ENCODE measurements at regions not wholly inside any gene's neighbourhood (a gene's known extent, or its start where the extent isn't known, plus 50 kb on each side); places are given as distances from the start of the nearest gene placed in this dataset.
"Not testable (repeated sequence)": the region's sequence is repeated elsewhere in the genome, so short reads cannot be mapped to it uniquely, and the experiment has no call there.

DNA sequence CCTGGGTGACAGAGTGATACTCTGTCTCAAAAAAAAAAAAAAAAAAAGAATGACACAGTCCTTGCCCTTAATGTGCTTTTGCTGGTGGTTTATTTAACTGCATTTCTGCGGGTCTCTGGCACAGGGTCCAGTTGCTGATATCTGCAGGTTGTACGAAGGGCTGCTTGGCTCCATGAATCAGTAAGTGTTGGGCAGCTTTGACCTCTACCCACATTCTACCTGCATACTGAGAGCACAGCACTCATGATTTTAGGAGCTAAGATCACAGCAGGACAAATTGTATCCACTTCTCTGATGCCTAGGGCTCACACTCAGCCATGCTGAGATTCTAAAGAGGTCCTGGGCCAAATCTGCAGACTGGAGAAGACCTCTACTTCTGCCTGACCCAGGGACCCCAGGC lies 119.4 kb upstream of the MYCN start:
- no peak for TF ChIP-seq EZH2 (IDR thresholded peaks at IDR 0.05; ENCODE audit: low read length, missing control alignments)
- TF ChIP-seq, protein P1, sequence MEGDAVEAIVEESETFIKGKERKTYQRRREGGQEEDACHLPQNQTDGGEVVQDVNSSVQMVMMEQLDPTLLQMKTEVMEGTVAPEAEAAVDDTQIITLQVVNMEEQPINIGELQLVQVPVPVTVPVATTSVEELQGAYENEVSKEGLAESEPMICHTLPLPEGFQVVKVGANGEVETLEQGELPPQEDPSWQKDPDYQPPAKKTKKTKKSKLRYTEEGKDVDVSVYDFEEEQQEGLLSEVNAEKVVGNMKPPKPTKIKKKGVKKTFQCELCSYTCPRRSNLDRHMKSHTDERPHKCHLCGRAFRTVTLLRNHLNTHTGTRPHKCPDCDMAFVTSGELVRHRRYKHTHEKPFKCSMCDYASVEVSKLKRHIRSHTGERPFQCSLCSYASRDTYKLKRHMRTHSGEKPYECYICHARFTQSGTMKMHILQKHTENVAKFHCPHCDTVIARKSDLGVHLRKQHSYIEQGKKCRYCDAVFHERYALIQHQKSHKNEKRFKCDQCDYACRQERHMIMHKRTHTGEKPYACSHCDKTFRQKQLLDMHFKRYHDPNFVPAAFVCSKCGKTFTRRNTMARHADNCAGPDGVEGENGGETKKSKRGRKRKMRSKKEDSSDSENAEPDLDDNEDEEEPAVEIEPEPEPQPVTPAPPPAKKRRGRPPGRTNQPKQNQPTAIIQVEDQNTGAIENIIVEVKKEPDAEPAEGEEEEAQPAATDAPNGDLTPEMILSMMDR (conservative IDR thresholded peaks at IDR 0.05 in 1 of 2, IDR thresholded peaks at IDR 0.05 in 1 of 2; ENCODE audit: low read depth in 1 of 2, low read length in 2 of 2): no peak
- H2AFZ ChIP-seq (ENCODE audit: low read length): no peak overlapping the region

DNA sequence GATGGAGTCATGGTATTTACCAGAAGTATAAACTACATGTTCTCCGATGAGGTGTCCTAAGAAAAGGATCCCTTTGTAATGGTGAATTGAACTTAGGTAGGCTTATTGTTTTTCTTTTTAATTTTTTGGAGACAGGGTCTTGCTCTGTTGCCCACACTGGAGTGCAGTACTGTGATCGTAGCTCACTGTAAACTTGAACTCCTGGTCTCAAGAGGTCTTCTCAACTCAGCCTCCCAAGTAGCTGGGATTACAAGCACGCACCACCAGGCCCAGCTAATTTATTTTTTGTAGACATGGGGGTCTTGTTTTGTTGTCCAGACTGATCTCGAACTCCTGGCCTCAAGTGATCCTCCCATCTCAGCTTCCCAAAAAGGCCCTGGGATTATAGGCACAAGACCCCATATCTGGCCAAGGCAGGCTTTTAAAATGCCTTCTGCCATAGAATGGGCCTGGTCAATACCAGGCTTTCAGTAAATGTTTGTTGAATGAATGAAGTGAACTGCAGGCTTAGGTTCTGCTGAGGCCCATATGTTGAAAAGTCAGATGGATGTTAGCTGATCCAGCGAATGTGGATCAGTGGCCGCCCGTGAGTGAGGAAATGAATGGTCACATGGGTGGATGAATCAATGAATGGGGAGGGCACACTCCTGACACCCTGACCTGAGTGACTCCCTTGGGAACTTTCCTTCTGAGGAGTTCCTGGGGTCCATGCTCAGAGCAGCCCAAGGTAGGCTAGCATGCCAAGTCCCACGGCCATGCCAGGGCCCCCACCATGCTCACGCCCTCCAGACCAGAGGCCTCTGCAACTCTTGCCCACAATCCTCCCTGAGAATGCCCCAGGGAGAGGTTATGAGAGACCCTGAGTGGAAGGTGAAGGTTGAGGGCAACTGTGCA lies 118.0 kb upstream of the MYCN start:
- Histone ChIP-seq H3K79me2 (ENCODE audit: control insufficient read depth, insufficient read depth, low read length) (no peaks in the 10 kb centered on the region), H3K4me2 (ENCODE audit: extremely low read depth, insufficient read depth, low read length) (no peak overlapping the region), H3K4me3 (replicated peaks in 1 of 4; ENCODE audit: control extremely low read depth in 1 of 4, insufficient read depth in 1 of 4, low read depth in 3 of 4, low read length in 4 of 4) (no peak overlapping the region), H2AFZ (ENCODE audit: low read length) (no peak overlapping the region), H3K4me1 (ENCODE audit: control insufficient read depth, extremely low read depth, insufficient read depth, low read length) (no peaks in the 10 kb centered on the region), H3K9ac (ENCODE audit: insufficient read depth, low read length) (no peak overlapping the region), H3K9me3 (ENCODE audit: control insufficient read depth, insufficient read depth, low read depth, low read length) (no peaks in the 10 kb centered on the region), H3K27ac (ENCODE audit: insufficient read depth, low read length) (no peak overlapping the region), H3K27me3 (ENCODE audit: control insufficient read depth, insufficient read depth, low read length) (no peaks in the 10 kb centered on the region), H3K36me3 (ENCODE audit: control insufficient read depth, insufficient read depth, low read length) (no peaks in the 10 kb centered on the region), H4K20me1 (ENCODE audit: control insufficient read depth, extremely low read depth, insufficient read depth, low read length) (no peaks in the 10 kb centered on the region)
- TF ChIP-seq, protein P1 (conservative IDR thresholded peaks at IDR 0.05 in 1 of 2, IDR thresholded peaks at IDR 0.05 in 1 of 2; ENCODE audit: low read depth in 1 of 2, low read length in 2 of 2): no peak
- TF ChIP-seq EZH2 (IDR thresholded peaks at IDR 0.05; ENCODE audit: low read length, missing control alignments): no peak
- no peak for DNase-seq (ENCODE audit: low read depth in 2 of 2)

More for the DNA sequence above, 119.4 kb upstream of the MYCN start:
- Histone ChIP-seq H3K27ac (ENCODE audit: insufficient read depth, low read length) (no peak overlapping the region), H3K4me2 (ENCODE audit: extremely low read depth, insufficient read depth, low read length) (no peak overlapping the region), H3K36me3 (ENCODE audit: control insufficient read depth, insufficient read depth, low read length) (no peaks in the 10 kb centered on the region), H3K4me3 (replicated peaks in 1 of 4; ENCODE audit: control extremely low read depth in 1 of 4, insufficient read depth in 1 of 4, low read depth in 3 of 4, low read length in 4 of 4) (no peak overlapping the region), H3K4me1 (ENCODE audit: control insufficient read depth, extremely low read depth, insufficient read depth, low read length) (no peaks in the 10 kb centered on the region), H3K79me2 (ENCODE audit: control insufficient read depth, insufficient read depth, low read length) (no peaks in the 10 kb centered on the region), H4K20me1 (ENCODE audit: control insufficient read depth, extremely low read depth, insufficient read depth, low read length) (no peaks in the 10 kb centered on the region), H3K9ac (ENCODE audit: insufficient read depth, low read length) (no peak overlapping the region), H3K9me3 (ENCODE audit: control insufficient read depth, insufficient read depth, low read depth, low read length) (no peaks in the 10 kb centered on the region), H3K27me3 (ENCODE audit: control insufficient read depth, insufficient read depth, low read length) (no peaks in the 10 kb centered on the region)
- no peak for DNase-seq (ENCODE audit: low read depth in 2 of 2)

DNA sequence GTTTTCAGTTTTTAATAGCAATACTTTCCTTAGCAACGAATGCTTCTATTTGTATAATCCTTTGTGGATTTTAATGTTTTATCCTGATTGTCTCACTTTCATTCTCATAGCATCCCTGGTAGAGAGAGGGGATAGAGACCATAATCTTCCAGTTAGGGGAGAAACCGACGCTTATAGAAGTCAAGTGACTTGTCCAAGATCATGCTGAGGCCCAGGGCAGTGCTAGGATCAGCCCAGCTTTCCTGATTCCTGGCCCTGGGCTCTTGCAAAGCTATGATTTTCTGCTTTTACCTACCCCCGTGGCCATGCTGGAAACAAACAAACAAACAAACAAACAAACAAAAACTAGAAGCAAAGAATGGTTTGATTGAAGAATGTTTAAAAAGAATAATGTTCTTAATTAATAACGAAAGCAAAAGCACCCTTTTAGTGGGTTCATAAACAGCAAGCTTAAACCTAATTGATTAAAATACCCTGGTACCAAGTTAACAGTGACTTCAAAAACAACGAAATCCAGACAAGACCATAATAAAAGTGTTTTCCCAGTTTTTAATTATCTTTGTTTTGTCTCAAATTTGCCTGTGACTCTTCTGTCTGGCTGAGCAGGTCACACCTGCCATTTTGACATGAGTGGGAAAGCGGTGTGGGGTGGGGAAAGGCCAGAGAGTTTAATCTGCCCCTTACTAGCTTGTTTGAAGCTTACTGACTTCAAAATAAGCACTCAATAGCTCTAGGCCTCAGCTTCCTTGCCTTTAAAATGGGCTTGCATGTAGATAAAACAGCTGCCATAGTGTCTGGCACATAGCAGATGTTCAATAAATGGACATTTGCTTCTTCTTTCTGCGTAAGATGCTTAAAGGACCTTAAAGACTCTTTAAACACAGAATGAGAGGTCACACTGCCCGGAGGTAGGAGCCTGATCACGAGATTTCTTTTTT lies 116.6 kb upstream of the MYCN start:
- H3K9ac ChIP-seq (ENCODE audit: insufficient read depth, low read length): no peak overlapping the region
- H3K27ac ChIP-seq (ENCODE audit: insufficient read depth, low read length): no peak overlapping the region
- no peaks in the 10 kb centered on the region for H3K9me3 ChIP-seq (ENCODE audit: control insufficient read depth, insufficient read depth, low read depth, low read length)
- no peaks in the 10 kb centered on the region for H3K4me1 ChIP-seq (ENCODE audit: control insufficient read depth, extremely low read depth, insufficient read depth, low read length)
- no peak overlapping the region for H3K4me2 ChIP-seq (ENCODE audit: extremely low read depth, insufficient read depth, low read length)
- no peak overlapping the region for H2AFZ ChIP-seq (ENCODE audit: low read length)
- no peaks in the 10 kb centered on the region for H3K27me3 ChIP-seq (ENCODE audit: control insufficient read depth, insufficient read depth, low read length)
- DNase-seq (ENCODE audit: low read depth in 2 of 2): no peak
- no peaks in the 10 kb centered on the region for H3K36me3 ChIP-seq (ENCODE audit: control insufficient read depth, insufficient read depth, low read length)
- H4K20me1 ChIP-seq (ENCODE audit: control insufficient read depth, extremely low read depth, insufficient read depth, low read length): no peaks in the 10 kb centered on the region
- TF ChIP-seq, protein P1 (conservative IDR thresholded peaks at IDR 0.05 in 1 of 2, IDR thresholded peaks at IDR 0.05 in 1 of 2; ENCODE audit: low read depth in 1 of 2, low read length in 2 of 2): no peak
- TF ChIP-seq EZH2 (IDR thresholded peaks at IDR 0.05; ENCODE audit: low read length, missing control alignments): no peak
- no peaks in the 10 kb centered on the region for H3K79me2 ChIP-seq (ENCODE audit: control insufficient read depth, insufficient read depth, low read length)
- no peak overlapping the region for H3K4me3 ChIP-seq (replicated peaks in 1 of 4; ENCODE audit: control extremely low read depth in 1 of 4, insufficient read depth in 1 of 4, low read depth in 3 of 4, low read length in 4 of 4)

DNA sequence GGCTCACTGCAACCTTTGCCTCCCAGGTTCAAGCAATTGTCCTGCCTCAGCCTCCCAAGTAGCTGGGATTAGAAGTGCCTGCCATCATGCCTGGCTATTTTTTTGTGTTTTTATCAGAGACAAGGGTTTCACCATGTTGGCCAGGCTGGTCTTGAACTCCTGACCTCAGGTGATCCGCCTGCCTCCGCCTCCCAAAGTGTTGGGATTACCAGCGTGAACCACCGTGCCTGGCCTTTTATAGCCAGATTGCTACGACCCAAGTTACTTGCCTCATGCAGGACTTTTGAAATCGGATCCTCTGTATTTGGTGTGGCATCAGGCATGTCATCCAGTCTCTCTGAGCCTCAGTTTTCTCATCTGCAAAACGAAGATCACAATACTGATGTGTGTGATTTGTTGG lies 115.9 kb upstream of the MYCN start:
- not testable (repeated sequence) for H3K27me3 ChIP-seq (ENCODE audit: control insufficient read depth, insufficient read depth, low read length); H2AFZ ChIP-seq (ENCODE audit: low read length); H3K27ac ChIP-seq (ENCODE audit: insufficient read depth, low read length); H3K36me3 ChIP-seq (ENCODE audit: control insufficient read depth, insufficient read depth, low read length); DNase-seq (ENCODE audit: low read depth in 2 of 2); H3K9ac ChIP-seq (ENCODE audit: insufficient read depth, low read length); H3K4me2 ChIP-seq (ENCODE audit: extremely low read depth, insufficient read depth, low read length); H3K4me1 ChIP-seq (ENCODE audit: control insufficient read depth, extremely low read depth, insufficient read depth, low read length); H4K20me1 ChIP-seq (ENCODE audit: control insufficient read depth, extremely low read depth, insufficient read depth, low read length); H3K9me3 ChIP-seq (ENCODE audit: control insufficient read depth, insufficient read depth, low read depth, low read length); H3K4me3 ChIP-seq (replicated peaks in 1 of 4; ENCODE audit: control extremely low read depth in 1 of 4, insufficient read depth in 1 of 4, low read depth in 3 of 4, low read length in 4 of 4); H3K79me2 ChIP-seq (ENCODE audit: control insufficient read depth, insufficient read depth, low read length)
